ENCODE measurements at regions not wholly inside any gene's neighbourhood (a gene's known extent, or its start where the extent isn't known, plus 50 kb on each side); places are given as distances from the start of the nearest gene placed in this dataset.

GRCh38 chr10:117646718-117647117, 104.2 kb downstream of the EMX2 start:
- Mint-ChIP-seq H3K4me3 (ENCODE audit: unreplicated experiment) (no peak overlapping the region), H3K9me3 (ENCODE audit: unreplicated experiment) (peaks cover 3% of the 10 kb centered on the region), H3K27me3 (ENCODE audit: unreplicated experiment) (peaks cover 23% of the 10 kb centered on the region), H3K4me1 (ENCODE audit: unreplicated experiment) (no peaks in the 10 kb centered on the region), H3K36me3 (ENCODE audit: unreplicated experiment) (no peaks in the 10 kb centered on the region), H3K27ac (ENCODE audit: unreplicated experiment) (no peak overlapping the region)
- DNase-seq (ENCODE audit: extremely low spot score, unreplicated experiment) = no peak
- no peak for TF ChIP-seq CTCF (IDR thresholded peaks at IDR 0.05)

- Mint-ChIP-seq H3K36me3 (ENCODE audit: unreplicated experiment) (no peaks in the 10 kb centered on the region), H3K4me1 (ENCODE audit: unreplicated experiment) (peaks cover 2% of the 10 kb centered on the region), H3K9me3 (ENCODE audit: unreplicated experiment) (peaks cover 3% of the 10 kb centered on the region), H3K27ac (ENCODE audit: unreplicated experiment) (no peak overlapping the region), H3K4me3 (ENCODE audit: unreplicated experiment) (no peak overlapping the region), H3K27me3 (ENCODE audit: unreplicated experiment) (peaks cover 18% of the 10 kb centered on the region)
- no peak for DNase-seq (ENCODE audit: extremely low spot score, unreplicated experiment)
- no peak for TF ChIP-seq CTCF (IDR thresholded peaks at IDR 0.05)
Observed at GRCh38 chr10:117647306-117647705, 104.8 kb downstream of the EMX2 start.

GRCh38 chr10:117651121-117651520, 108.6 kb downstream of the EMX2 start:
- H3K36me3 Mint-ChIP-seq (ENCODE audit: unreplicated experiment) = no peaks in the 10 kb centered on the region
- no peak overlapping the region for H3K27ac Mint-ChIP-seq (ENCODE audit: unreplicated experiment)
- TF ChIP-seq CTCF (IDR thresholded peaks at IDR 0.05) = no peak
- no peaks in the 10 kb centered on the region for H3K27me3 Mint-ChIP-seq (ENCODE audit: unreplicated experiment)
- peaks cover 11% of the 10 kb centered on the region for H3K9me3 Mint-ChIP-seq (ENCODE audit: unreplicated experiment)
- no peak overlapping the region for H3K4me3 Mint-ChIP-seq (ENCODE audit: unreplicated experiment)
- peaks cover 14% of the 10 kb centered on the region for H3K4me1 Mint-ChIP-seq (ENCODE audit: unreplicated experiment)
- no peak for DNase-seq (ENCODE audit: extremely low spot score, unreplicated experiment)

- DNase-seq (ENCODE audit: extremely low spot score, unreplicated experiment) = no peak
- no peak for TF ChIP-seq CTCF (IDR thresholded peaks at IDR 0.05)
- peaks cover 11% of the 10 kb centered on the region for H3K9me3 Mint-ChIP-seq (ENCODE audit: unreplicated experiment)
- H3K4me3 Mint-ChIP-seq (ENCODE audit: unreplicated experiment) = no peak overlapping the region
- peak overlapping the region; percentile 19 for H3K27ac Mint-ChIP-seq (ENCODE audit: unreplicated experiment)
- peaks cover 14% of the 10 kb centered on the region for H3K4me1 Mint-ChIP-seq (ENCODE audit: unreplicated experiment)
- H3K27me3 Mint-ChIP-seq (ENCODE audit: unreplicated experiment) = no peaks in the 10 kb centered on the region
- H3K36me3 Mint-ChIP-seq (ENCODE audit: unreplicated experiment) = no peaks in the 10 kb centered on the region
Observed at GRCh38 chr10:117652228-117653169, 110.0 kb downstream of the EMX2 start.

- no peaks in the 10 kb centered on the region for H3K36me3 Mint-ChIP-seq (ENCODE audit: unreplicated experiment)
- H3K27ac Mint-ChIP-seq (ENCODE audit: unreplicated experiment) = peak overlapping the region; percentile 19
- peaks cover 14% of the 10 kb centered on the region for H3K4me1 Mint-ChIP-seq (ENCODE audit: unreplicated experiment)
- no peaks in the 10 kb centered on the region for H3K27me3 Mint-ChIP-seq (ENCODE audit: unreplicated experiment)
- no peak for DNase-seq (ENCODE audit: extremely low spot score, unreplicated experiment)
- H3K9me3 Mint-ChIP-seq (ENCODE audit: unreplicated experiment) = peaks cover 11% of the 10 kb centered on the region
- H3K4me3 Mint-ChIP-seq (ENCODE audit: unreplicated experiment) = no peak overlapping the region
- no peak for TF ChIP-seq CTCF (IDR thresholded peaks at IDR 0.05)
Observed at GRCh38 chr10:117653170-117653515, 110.6 kb downstream of the EMX2 start.
